Right atrium auricular region (tissue), 2 donors: ENCODE measurements at regions not wholly inside any gene's neighbourhood (a gene's known extent, or its start where the extent isn't known, plus 50 kb on each side); places are given as distances from the start of the nearest gene placed in this dataset.

Source experiments
- DNase-seq: peaks from one replicate; pipeline ENCODE4 v3.0.0-alpha.2; 2019; ENCODE audit warnings: low spot score
- H3K27ac ChIP-seq, 2 donors: fragments of 200-600 bp; sonication (generic); 1 replicate in 1 of 2; 2 replicates in 1 of 2; pipeline ENCODE4 v1.5.1; 2016 to 2019
- H3K27me3 ChIP-seq, 2 donors: fragments of 200-600 bp; sonication (generic); one replicate each; pipeline versions ENCODE4 v1.5.1 to v1.6.0; 2017 to 2019
- H3K36me3 ChIP-seq: fragments of 200-600 bp; sonication (generic); one replicate; pipeline ENCODE4 v1.5.1; 2016
- H3K4me1 ChIP-seq, 2 donors: fragments of 200-600 bp; sonication (generic); one replicate each; pipeline versions ENCODE4 v1.5.1 to v1.6.0; 2017 to 2019
- H3K4me3 ChIP-seq, 2 donors: fragments of 200-600 bp; sonication (generic); 1 replicate in 1 of 2; 2 replicates in 1 of 2; pipeline ENCODE4 v1.5.1; 2017 to 2019; ENCODE audit warnings: mild to moderate bottlenecking in 1 of 2, moderate library complexity in 1 of 2
- H3K9me3 ChIP-seq, 2 donors: fragments of 200-600 bp; sonication (generic); one replicate each; pipeline ENCODE4 v1.5.1; 2019
- TF ChIP-seq, protein P1 (sequence below), 2 donors: fragments of 200-600 bp; sonication (generic); IDR thresholded peaks; one replicate each; pipeline ENCODE4 v1.5.1; 2019; ENCODE audit warnings: antibody characterized with exemption in 2 of 2

DNA sequence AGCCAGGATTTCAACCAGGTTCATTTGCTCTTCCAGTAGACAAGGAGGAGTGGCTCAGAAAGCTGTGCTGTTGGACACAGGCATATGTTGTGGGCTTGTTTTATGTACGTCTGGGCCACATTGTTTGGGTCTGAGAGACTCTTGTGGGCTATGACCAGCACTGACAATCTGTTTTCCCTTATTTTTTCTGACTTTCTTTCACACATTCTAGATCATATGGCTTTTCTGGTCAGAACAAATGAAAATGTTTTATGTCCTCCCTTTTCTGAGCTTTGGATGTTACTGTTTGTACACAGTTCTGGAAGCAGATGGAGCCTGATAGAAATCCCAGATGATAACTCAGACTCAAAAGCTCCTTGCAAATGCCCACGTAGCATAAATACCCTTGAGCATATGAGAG lies 85.8 kb upstream of the RGMA start:
- TF ChIP-seq, protein P1, sequence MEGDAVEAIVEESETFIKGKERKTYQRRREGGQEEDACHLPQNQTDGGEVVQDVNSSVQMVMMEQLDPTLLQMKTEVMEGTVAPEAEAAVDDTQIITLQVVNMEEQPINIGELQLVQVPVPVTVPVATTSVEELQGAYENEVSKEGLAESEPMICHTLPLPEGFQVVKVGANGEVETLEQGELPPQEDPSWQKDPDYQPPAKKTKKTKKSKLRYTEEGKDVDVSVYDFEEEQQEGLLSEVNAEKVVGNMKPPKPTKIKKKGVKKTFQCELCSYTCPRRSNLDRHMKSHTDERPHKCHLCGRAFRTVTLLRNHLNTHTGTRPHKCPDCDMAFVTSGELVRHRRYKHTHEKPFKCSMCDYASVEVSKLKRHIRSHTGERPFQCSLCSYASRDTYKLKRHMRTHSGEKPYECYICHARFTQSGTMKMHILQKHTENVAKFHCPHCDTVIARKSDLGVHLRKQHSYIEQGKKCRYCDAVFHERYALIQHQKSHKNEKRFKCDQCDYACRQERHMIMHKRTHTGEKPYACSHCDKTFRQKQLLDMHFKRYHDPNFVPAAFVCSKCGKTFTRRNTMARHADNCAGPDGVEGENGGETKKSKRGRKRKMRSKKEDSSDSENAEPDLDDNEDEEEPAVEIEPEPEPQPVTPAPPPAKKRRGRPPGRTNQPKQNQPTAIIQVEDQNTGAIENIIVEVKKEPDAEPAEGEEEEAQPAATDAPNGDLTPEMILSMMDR (IDR thresholded peaks at IDR 0.05): no peak
- no peaks in the 10 kb centered on the region for H3K9me3 ChIP-seq
- no peak for DNase-seq
- no peaks in the 10 kb centered on the region for H3K4me1 ChIP-seq
- no peaks in the 10 kb centered on the region for H3K27me3 ChIP-seq
- no peak overlapping the region for H3K4me3 ChIP-seq
- H3K27ac ChIP-seq: no peak overlapping the region
- H3K36me3 ChIP-seq: no peaks in the 10 kb centered on the region

DNA sequence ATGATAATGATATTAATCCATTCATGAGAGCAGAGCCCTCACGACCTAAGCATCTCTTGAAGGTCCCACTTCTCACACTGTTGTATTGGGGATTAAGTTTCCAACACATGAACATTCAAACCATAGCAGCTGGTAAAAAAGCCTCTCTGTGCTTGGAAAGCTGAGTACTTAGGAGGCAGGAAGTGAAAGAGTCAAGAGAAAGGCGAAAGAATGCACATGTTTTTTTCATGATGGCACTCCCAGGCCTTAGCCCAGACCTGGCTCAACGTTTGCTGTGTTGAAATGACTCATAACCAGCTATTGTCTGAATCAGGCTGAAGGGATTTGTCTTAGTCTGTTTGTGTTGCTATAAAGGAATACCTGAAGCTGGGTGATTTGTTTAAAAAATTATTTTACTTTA lies 84.4 kb upstream of the RGMA start:
- DNase-seq: no peak
- TF ChIP-seq, protein P1 (IDR thresholded peaks at IDR 0.05): no peak
- Histone ChIP-seq H3K27ac (no peak overlapping the region), H3K9me3 (no peaks in the 10 kb centered on the region), H3K36me3 (no peaks in the 10 kb centered on the region), H3K4me3 (no peak overlapping the region), H3K27me3 (no peaks in the 10 kb centered on the region), H3K4me1 (no peaks in the 10 kb centered on the region)

DNA sequence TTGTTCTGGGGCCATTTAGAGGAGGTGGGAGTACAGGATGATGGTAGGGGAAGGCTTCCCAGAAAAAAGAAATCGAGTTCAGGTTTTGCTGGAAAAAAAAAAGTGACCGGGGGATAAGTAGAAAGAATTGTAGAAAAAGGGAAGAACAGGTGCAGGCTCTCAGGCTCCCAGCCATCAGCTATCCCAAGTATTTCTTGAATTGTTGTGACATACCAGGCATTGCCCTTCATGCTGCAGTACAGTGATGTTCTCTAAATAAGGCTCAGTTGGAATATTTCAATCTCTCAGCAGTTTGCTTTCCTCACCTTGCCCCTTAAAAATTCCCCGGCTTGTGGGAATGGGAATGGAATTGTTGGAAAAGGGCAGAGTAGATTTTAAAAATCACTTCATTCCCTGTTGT lies 82.5 kb upstream of the RGMA start:
- H3K4me1 ChIP-seq: no peaks in the 10 kb centered on the region
- no peak for DNase-seq
- no peak overlapping the region for H3K27ac ChIP-seq
- H3K9me3 ChIP-seq: no peaks in the 10 kb centered on the region
- H3K36me3 ChIP-seq: no peaks in the 10 kb centered on the region
- no peak overlapping the region for H3K4me3 ChIP-seq
- TF ChIP-seq, protein P1 (IDR thresholded peaks at IDR 0.05): no peak
- no peaks in the 10 kb centered on the region for H3K27me3 ChIP-seq

DNA sequence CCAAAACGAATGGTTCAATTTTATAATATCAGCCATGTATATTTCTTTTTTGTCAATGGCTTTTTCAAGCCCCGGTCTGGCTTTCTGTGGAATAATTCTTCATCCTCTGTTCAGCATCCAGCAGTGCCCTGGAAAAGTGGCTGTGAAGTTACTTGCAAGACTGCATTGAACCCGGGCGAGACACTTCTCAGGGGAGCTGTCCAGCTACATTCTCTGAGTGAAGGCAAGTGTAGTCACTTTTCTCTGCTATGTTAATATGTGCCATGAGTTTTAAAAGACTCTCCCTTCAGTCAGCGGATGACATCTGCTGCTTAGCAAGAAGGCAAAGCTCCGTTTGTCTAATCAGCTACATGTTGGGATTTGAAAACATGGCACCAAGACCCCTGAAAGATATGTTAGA lies 81.3 kb upstream of the RGMA start:
- TF ChIP-seq, protein P1 (IDR thresholded peaks at IDR 0.05): no peak
- Histone ChIP-seq H3K27ac (no peak overlapping the region), H3K4me1 (no peaks in the 10 kb centered on the region), H3K36me3 (no peaks in the 10 kb centered on the region), H3K9me3 (no peaks in the 10 kb centered on the region), H3K27me3 (no peaks in the 10 kb centered on the region), H3K4me3 (no peak overlapping the region)
- no peak for DNase-seq

DNA sequence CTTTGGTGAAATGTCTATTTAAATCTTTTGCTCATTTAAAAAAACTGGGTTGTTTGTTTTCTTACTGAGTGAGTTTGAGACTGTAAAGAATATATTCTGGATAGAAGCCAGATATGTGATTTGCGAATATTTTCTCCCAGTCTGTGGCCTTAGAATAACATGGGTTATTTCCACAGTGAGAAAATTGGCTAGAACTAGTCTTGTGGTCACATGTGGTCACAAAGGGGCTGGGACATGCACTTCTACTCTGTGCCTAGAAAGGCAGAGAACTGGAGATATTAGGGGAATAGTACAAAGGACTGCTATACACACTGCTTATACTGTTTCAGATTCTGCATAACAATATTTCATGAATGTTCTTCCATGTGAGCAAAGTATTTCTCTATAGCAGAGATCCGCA lies 79.9 kb upstream of the RGMA start:
- H3K36me3 ChIP-seq: no peaks in the 10 kb centered on the region
- no peaks in the 10 kb centered on the region for H3K4me1 ChIP-seq
- no peaks in the 10 kb centered on the region for H3K27me3 ChIP-seq
- no peak for DNase-seq
- H3K27ac ChIP-seq: no peak overlapping the region
- TF ChIP-seq, protein P1 (IDR thresholded peaks at IDR 0.05): no peak
- no peaks in the 10 kb centered on the region for H3K9me3 ChIP-seq
- no peak overlapping the region for H3K4me3 ChIP-seq

DNA sequence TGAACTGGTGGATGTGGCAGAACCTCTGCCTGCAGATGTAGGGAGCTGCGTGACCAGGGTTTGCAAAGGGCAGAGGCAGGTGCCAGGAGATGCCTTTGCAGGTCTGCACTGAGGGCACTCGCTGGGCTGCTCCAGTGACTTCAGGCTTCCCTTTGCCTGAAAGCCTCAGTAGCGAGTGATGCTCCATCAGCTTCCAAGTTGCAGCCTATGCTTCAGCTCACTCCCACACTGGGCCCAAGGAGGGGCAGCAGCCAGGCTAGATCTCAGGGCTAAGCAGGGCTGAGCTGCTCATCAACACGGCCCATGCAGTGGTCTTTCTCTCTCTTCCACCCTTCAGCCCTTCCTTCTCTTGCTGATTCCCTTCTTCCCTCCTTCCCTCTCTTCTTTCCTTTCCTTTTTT lies 78.3 kb upstream of the RGMA start:
- DNase-seq: no peak
- TF ChIP-seq, protein P1 (IDR thresholded peaks at IDR 0.05): no peak
- H3K27ac ChIP-seq: no peak overlapping the region
- H3K4me3 ChIP-seq: no peak overlapping the region
- H3K9me3 ChIP-seq: no peaks in the 10 kb centered on the region
- no peaks in the 10 kb centered on the region for H3K36me3 ChIP-seq
- no peaks in the 10 kb centered on the region for H3K27me3 ChIP-seq
- no peaks in the 10 kb centered on the region for H3K4me1 ChIP-seq
